H1 (cell line): ENCODE measurements at regions not wholly inside any gene's neighbourhood (a gene's known extent, or its start where the extent isn't known, plus 50 kb on each side); places are given as distances from the start of the nearest gene placed in this dataset.

ENCODE experiments used
- CTCF ChIA-PET: fragments of 300-600 bp; sonication (Branson Sonifier 250); formaldehyde crosslinking; loops from one replicate; lab custom pipeline; 2021; ENCODE audit not compliant: partially characterized antibody; lab: Charles Lee
- POLR2A ChIA-PET: fragments of 300-600 bp; sonication (Branson Sonifier 250); formaldehyde crosslinking; loops from one replicate; lab custom pipeline; 2021; ENCODE audit warnings: inconsistent platforms; ENCODE audit not compliant: partially characterized antibody; lab: Charles Lee
- DNase-seq, 2 experiments: peaks; one replicate each; pipeline versions ENCODE4 v3.0.0 to v3.0.0-alpha.2; 2010 to 2022; ENCODE audit warnings: low spot score in 2 of 2, low read depth in 1 of 2, mixed read lengths in 1 of 2
- FAIRE-seq: peaks from 2 replicates; lab custom pipeline; 2011; peaks lifted over from hg19 to GRCh38; lab: Jason Lieb, UNC
- H2AFZ ChIP-seq: 2 replicates; pipeline ENCODE4 v1.8.1; 2012; ENCODE audit warnings: low read length, inconsistent platforms
- H2AK5ac ChIP-seq: 2 replicates; pipeline ENCODE4 v1.6.1; 2013; ENCODE audit warnings: low read depth, low read length
- H2BK120ac ChIP-seq: replicated peaks from 2 replicates; pipeline ENCODE3; 2013; ENCODE audit warnings: low read depth, low read length, inconsistent platforms
- H2BK12ac ChIP-seq: 2 replicates; pipeline ENCODE4 v1.6.1; 2013; ENCODE audit warnings: low read depth, low read length
- H2BK15ac ChIP-seq: 2 replicates; pipeline ENCODE4 v1.6.1; 2013; ENCODE audit warnings: low read length
- H2BK20ac ChIP-seq: 2 replicates; pipeline ENCODE4 v1.6.1; 2013; ENCODE audit warnings: low read length
- H2BK5ac ChIP-seq: 2 replicates; pipeline ENCODE4 v1.6.1; 2013; ENCODE audit warnings: low read depth, low read length
- H3K14ac ChIP-seq: 2 replicates; pipeline ENCODE4 v1.6.1; 2013; ENCODE audit warnings: inconsistent platforms; ENCODE audit not compliant: insufficient read length
- H3K18ac ChIP-seq: 2 replicates; pipeline ENCODE4 v1.6.1; 2013; ENCODE audit warnings: low read length; ENCODE audit errors: extremely low read depth
- H3K23ac ChIP-seq: 2 replicates; pipeline ENCODE4 v1.6.1; 2013; ENCODE audit warnings: inconsistent platforms; ENCODE audit not compliant: insufficient read length
- H3K23me2 ChIP-seq: 2 replicates; pipeline ENCODE4 v1.6.1; 2013; ENCODE audit warnings: low read depth, low read length
- H3K27ac ChIP-seq: 2 replicates; pipeline ENCODE4 v1.6.1; 2011; ENCODE audit warnings: low read depth, low read length, inconsistent platforms
- H3K27me3 ChIP-seq, 4 experiments: replicated peaks in 1 of 4; 1 replicate in 1 of 4; 2 replicates in 3 of 4; pipeline versions ENCODE4 v1.6.1 to v1.8.1; 2011 to 2013; ENCODE audit warnings: low read length in 3 of 4, mild to moderate bottlenecking in 3 of 4, inconsistent platforms in 2 of 4, mixed read lengths in 2 of 4, moderate library complexity in 1 of 4; ENCODE audit not compliant: control insufficient read depth in 3 of 4, insufficient read depth in 3 of 4; ENCODE audit errors: extremely low read depth in 1 of 4
- H3K36me3 ChIP-seq, 4 experiments: 2 replicates each; pipeline versions ENCODE4 v1.6.1 to v1.8.1; 2011 to 2013; ENCODE audit warnings: mild to moderate bottlenecking in 4 of 4, low read length in 3 of 4, moderate library complexity in 2 of 4, control low read depth in 1 of 4, inconsistent platforms in 1 of 4; ENCODE audit not compliant: insufficient read depth in 4 of 4, control insufficient read depth in 2 of 4
- H3K4ac ChIP-seq: replicated peaks from 2 replicates; pipeline ENCODE3; 2013; ENCODE audit warnings: low read length, low read depth, mixed read lengths, inconsistent platforms; ENCODE audit not compliant: insufficient read length
- H3K4me1 ChIP-seq, 4 experiments: replicated peaks in 1 of 4; 1 replicate in 1 of 4; 2 replicates in 3 of 4; pipeline versions ENCODE4 v1.6.1 to v1.8.1; 2011 to 2013; ENCODE audit warnings: low read length in 3 of 4, inconsistent platforms in 2 of 4, mixed read lengths in 1 of 4; ENCODE audit not compliant: insufficient read depth in 4 of 4, control insufficient read depth in 3 of 4
- H3K4me2 ChIP-seq, 2 experiments: 2 replicates each; pipeline versions ENCODE4 v1.6.1 to v1.8.1; 2011 to 2013; ENCODE audit warnings: low read depth in 2 of 2, low read length in 2 of 2, control low read depth in 1 of 2, inconsistent platforms in 1 of 2, mild to moderate bottlenecking in 1 of 2; ENCODE audit not compliant: insufficient read depth in 1 of 2
- H3K4me3 ChIP-seq, 4 experiments: fragments of 200-600, 300-600 bp in 1 of 4; sonication (generic), shearing (Covaris generic), sonication (Bioruptor Twin) in 1 of 4; 2 replicates each; pipeline versions ENCODE4 v1.5.1 to v1.8.1; 2011 to 2016; ENCODE audit warnings: low read length in 4 of 4, low read depth in 3 of 4, control low read depth in 2 of 4, inconsistent platforms in 2 of 4, mild to moderate bottlenecking in 2 of 4, mixed read lengths in 1 of 4, moderate library complexity in 1 of 4; ENCODE audit not compliant: insufficient read depth in 2 of 4; ENCODE audit errors: extremely low read depth in 1 of 4
- H3K56ac ChIP-seq: replicated peaks from 2 replicates; pipeline ENCODE3; 2013; ENCODE audit warnings: low read depth, mild to moderate bottlenecking, mixed read lengths, low read length, inconsistent platforms; ENCODE audit not compliant: insufficient read length
- H3K79me1 ChIP-seq: 2 replicates; pipeline ENCODE4 v1.6.1; 2013; ENCODE audit warnings: low read depth, low read length, control low read depth
- H3K79me2 ChIP-seq, 2 experiments: 2 replicates each; pipeline versions ENCODE4 v1.6.1 to v1.8.1; 2012 to 2013; ENCODE audit warnings: low read length in 2 of 2, mild to moderate bottlenecking in 2 of 2, inconsistent platforms in 1 of 2; ENCODE audit not compliant: insufficient read depth in 2 of 2, control insufficient read depth in 1 of 2
- H3K9ac ChIP-seq, 4 experiments: replicated peaks in 1 of 4; 1 replicate in 1 of 4; 2 replicates in 3 of 4; pipeline versions ENCODE4 v1.6.1 to v1.8.1; 2011 to 2013; ENCODE audit warnings: low read depth in 3 of 4, low read length in 3 of 4, control low read depth in 2 of 4, mild to moderate bottlenecking in 2 of 4, moderate library complexity in 2 of 4, inconsistent platforms in 1 of 4; ENCODE audit errors: extremely low read depth in 1 of 4
- H3K9me3 ChIP-seq, 2 experiments: 2 replicates each; pipeline versions ENCODE4 v1.6.1 to v1.8.1; 2012 to 2013; ENCODE audit warnings: mild to moderate bottlenecking in 2 of 2, moderate library complexity in 2 of 2, control low read depth in 1 of 2, inconsistent platforms in 1 of 2, low read depth in 1 of 2, low read length in 1 of 2, mixed read lengths in 1 of 2; ENCODE audit not compliant: insufficient read depth in 2 of 2
- H4K20me1 ChIP-seq, 2 experiments: replicated peaks in 1 of 2; 2 replicates each; pipeline versions ENCODE3 to v1.8.1; 2011 to 2013; ENCODE audit warnings: inconsistent platforms in 2 of 2, low read length in 2 of 2, mild to moderate bottlenecking in 1 of 2; ENCODE audit not compliant: insufficient read depth in 2 of 2, control insufficient read depth in 1 of 2
- H4K5ac ChIP-seq: 2 replicates; pipeline ENCODE4 v1.6.1; 2013; ENCODE audit warnings: low read length, low read depth, mixed read lengths, inconsistent platforms; ENCODE audit not compliant: insufficient read length
- H4K8ac ChIP-seq: 2 replicates; pipeline ENCODE4 v1.8.0; 2013; ENCODE audit warnings: mild to moderate bottlenecking, moderate library complexity, low read length, inconsistent platforms; ENCODE audit not compliant: insufficient read depth; ENCODE audit errors: extremely low read depth
- H4K91ac ChIP-seq: replicated peaks from 2 replicates; pipeline ENCODE3; 2013; ENCODE audit warnings: low read length, mixed read lengths, inconsistent platforms; ENCODE audit not compliant: insufficient read length
- CREB1 ChIP-seq: IDR thresholded peaks from 2 replicates; pipeline ENCODE4 v1.6.1; 2012; ENCODE audit warnings: inconsistent platforms
- NRF1 ChIP-seq: IDR thresholded peaks from 2 replicates; pipeline ENCODE4 v1.6.1; 2011; ENCODE audit warnings: mild to moderate bottlenecking, low read depth, low read length, improper control_type of control experiment
- POLR2AphosphoS5 ChIP-seq: IDR thresholded peaks from 2 replicates; pipeline ENCODE4 v1.6.1; 2011; ENCODE audit warnings: low read depth, low read length
- RNF2 ChIP-seq: fragments of 200-900, 300-1000 bp; sonication (generic); IDR thresholded peaks from 2 replicates; pipeline ENCODE4 v1.7.1; 2016; ENCODE audit warnings: borderline replicate concordance, low read depth, mild to moderate bottlenecking, antibody characterized with exemption, low read length; ENCODE audit not compliant: poor library complexity, severe bottlenecking; ENCODE audit errors: missing control alignments
- SP4 ChIP-seq: IDR thresholded peaks from 2 replicates; pipeline ENCODE4 v1.6.1; 2012; ENCODE audit warnings: low read length, inconsistent platforms

DNA sequence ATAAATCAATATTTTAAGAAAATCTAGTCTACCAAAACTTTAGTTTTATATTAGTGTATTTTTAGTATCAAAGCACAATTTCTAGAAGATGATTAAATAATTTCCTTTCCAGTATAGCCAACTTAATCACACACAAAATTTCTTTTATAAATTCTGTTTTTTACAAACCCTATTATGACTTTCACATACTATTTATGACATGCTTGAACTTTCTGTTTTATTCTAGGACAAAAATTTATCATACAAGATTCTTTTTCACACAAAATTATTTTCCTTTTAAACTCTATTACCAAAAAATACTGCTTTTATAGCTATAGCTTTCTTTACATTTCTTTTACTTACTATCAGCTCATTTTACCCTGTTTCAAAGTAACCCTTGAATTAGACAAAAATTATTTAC is 149.5 kb downstream of the OR13H1 start:
- H2AFZ ChIP-seq: no peak overlapping the region
- FAIRE-seq: no peak
- no peaks in the 10 kb centered on the region for H3K4me1 ChIP-seq
- ChIA-PET CTCF (interaction anchor here (0.7 kb wide), 1 partner anchor 16 kb away, joined by 3 read pairs; no protein-coding TSS in a partner anchor), POLR2A (no interaction called here)
- no peak overlapping the region for H3K9ac ChIP-seq
- no peak overlapping the region for H3K4me3 ChIP-seq
- no peaks in the 10 kb centered on the region for H3K79me1 ChIP-seq
- H3K79me2 ChIP-seq: no peaks in the 10 kb centered on the region
- H3K23me2 ChIP-seq: no peaks in the 10 kb centered on the region
- H2BK120ac ChIP-seq: no peak overlapping the region
- no peak overlapping the region for H3K4me2 ChIP-seq
- no peak for TF ChIP-seq POLR2AphosphoS5
- no peak for TF ChIP-seq RNF2
- TF ChIP-seq SP4: no peak
- no peak for TF ChIP-seq CREB1
- no peak for TF ChIP-seq NRF1
- H3K4ac ChIP-seq: no peak overlapping the region
- no peak overlapping the region for H4K8ac ChIP-seq
- H3K14ac ChIP-seq: no peak overlapping the region
- no peak overlapping the region for H3K27ac ChIP-seq
- H4K91ac ChIP-seq: no peak overlapping the region
- H3K56ac ChIP-seq: no peak overlapping the region
- peaks cover 18 to 20% of the 10 kb centered on the region in 2 experiments for H3K9me3 ChIP-seq
- H2BK5ac ChIP-seq: no peak overlapping the region
- H4K20me1 ChIP-seq: no peaks in the 10 kb centered on the region
- no peak overlapping the region for H2BK12ac ChIP-seq
- no peak for DNase-seq
- H3K27me3 ChIP-seq: no peaks in the 10 kb centered on the region
- H2AK5ac ChIP-seq: no peak overlapping the region
- H2BK15ac ChIP-seq: no peak overlapping the region
- no peak overlapping the region for H3K18ac ChIP-seq
- peaks cover 3 to 63% (median 18%) of the 10 kb centered on the region in 4 experiments; a peak in 6 of 8 replicates for H3K36me3 ChIP-seq
- H4K5ac ChIP-seq: no peak overlapping the region
- H3K23ac ChIP-seq: no peak overlapping the region
- H2BK20ac ChIP-seq: no peak overlapping the region
